ENCODE measurements at regions not wholly inside any gene's neighbourhood (a gene's known extent, or its start where the extent isn't known, plus 50 kb on each side); places are given as distances from the start of the nearest gene placed in this dataset.

DNA sequence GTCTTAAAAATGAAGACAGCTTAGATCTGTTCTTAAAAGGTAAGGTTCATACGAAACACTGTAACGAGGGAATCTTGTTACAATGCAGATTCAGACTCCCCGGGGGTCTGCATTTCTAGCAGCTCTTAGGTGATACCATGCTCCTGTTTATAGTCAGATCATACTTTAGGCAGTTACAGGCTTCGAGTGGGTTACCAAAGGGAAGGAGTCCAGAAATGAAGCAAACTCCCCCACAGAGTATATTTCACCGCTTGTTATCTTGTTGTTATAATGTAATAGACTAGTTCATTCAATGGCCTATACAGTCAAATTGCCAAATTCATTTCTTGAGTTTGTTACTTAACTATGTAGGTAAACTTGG lies 601.1 kb downstream of the USP25 start:
- TF ChIP-seq NANOG (IDR thresholded peaks at IDR 0.05; ENCODE audit: borderline replicate concordance) = no peak
- TF ChIP-seq STAT1 (IDR thresholded peaks at IDR 0.05; ENCODE audit: unreplicated experiment) = no peak
- TF ChIP-seq, protein P1, sequence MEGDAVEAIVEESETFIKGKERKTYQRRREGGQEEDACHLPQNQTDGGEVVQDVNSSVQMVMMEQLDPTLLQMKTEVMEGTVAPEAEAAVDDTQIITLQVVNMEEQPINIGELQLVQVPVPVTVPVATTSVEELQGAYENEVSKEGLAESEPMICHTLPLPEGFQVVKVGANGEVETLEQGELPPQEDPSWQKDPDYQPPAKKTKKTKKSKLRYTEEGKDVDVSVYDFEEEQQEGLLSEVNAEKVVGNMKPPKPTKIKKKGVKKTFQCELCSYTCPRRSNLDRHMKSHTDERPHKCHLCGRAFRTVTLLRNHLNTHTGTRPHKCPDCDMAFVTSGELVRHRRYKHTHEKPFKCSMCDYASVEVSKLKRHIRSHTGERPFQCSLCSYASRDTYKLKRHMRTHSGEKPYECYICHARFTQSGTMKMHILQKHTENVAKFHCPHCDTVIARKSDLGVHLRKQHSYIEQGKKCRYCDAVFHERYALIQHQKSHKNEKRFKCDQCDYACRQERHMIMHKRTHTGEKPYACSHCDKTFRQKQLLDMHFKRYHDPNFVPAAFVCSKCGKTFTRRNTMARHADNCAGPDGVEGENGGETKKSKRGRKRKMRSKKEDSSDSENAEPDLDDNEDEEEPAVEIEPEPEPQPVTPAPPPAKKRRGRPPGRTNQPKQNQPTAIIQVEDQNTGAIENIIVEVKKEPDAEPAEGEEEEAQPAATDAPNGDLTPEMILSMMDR (conservative IDR thresholded peaks at IDR 0.05; ENCODE audit: low read depth in 2 of 2) = no peak
- no peak for TF ChIP-seq JUNB (IDR thresholded peaks at IDR 0.05; ENCODE audit: unreplicated experiment)
- no peak for TF ChIP-seq POLR2AphosphoS5 (IDR thresholded peaks at IDR 0.05; ENCODE audit: low read depth)
- TF ChIP-seq, protein P2, sequence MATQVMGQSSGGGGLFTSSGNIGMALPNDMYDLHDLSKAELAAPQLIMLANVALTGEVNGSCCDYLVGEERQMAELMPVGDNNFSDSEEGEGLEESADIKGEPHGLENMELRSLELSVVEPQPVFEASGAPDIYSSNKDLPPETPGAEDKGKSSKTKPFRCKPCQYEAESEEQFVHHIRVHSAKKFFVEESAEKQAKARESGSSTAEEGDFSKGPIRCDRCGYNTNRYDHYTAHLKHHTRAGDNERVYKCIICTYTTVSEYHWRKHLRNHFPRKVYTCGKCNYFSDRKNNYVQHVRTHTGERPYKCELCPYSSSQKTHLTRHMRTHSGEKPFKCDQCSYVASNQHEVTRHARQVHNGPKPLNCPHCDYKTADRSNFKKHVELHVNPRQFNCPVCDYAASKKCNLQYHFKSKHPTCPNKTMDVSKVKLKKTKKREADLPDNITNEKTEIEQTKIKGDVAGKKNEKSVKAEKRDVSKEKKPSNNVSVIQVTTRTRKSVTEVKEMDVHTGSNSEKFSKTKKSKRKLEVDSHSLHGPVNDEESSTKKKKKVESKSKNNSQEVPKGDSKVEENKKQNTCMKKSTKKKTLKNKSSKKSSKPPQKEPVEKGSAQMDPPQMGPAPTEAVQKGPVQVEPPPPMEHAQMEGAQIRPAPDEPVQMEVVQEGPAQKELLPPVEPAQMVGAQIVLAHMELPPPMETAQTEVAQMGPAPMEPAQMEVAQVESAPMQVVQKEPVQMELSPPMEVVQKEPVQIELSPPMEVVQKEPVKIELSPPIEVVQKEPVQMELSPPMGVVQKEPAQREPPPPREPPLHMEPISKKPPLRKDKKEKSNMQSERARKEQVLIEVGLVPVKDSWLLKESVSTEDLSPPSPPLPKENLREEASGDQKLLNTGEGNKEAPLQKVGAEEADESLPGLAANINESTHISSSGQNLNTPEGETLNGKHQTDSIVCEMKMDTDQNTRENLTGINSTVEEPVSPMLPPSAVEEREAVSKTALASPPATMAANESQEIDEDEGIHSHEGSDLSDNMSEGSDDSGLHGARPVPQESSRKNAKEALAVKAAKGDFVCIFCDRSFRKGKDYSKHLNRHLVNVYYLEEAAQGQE (IDR thresholded peaks at IDR 0.05; ENCODE audit: unreplicated experiment) = no peak

Measured in GM23338 (cell line).